Bone marrow (tissue), 2 donors: ENCODE measurements at regions not wholly inside any gene's neighbourhood (a gene's known extent, or its start where the extent isn't known, plus 50 kb on each side); places are given as distances from the start of the nearest gene placed in this dataset.
"Not testable (repeated sequence)": the region's sequence is repeated elsewhere in the genome, so short reads cannot be mapped to it uniquely, and the experiment has no call there.

ENCODE experiments used
- DNase-seq, 2 donors: peaks; one replicate each; lab custom pipeline; 2025; lab: John Stamatoyannopoulos, UW

DNA sequence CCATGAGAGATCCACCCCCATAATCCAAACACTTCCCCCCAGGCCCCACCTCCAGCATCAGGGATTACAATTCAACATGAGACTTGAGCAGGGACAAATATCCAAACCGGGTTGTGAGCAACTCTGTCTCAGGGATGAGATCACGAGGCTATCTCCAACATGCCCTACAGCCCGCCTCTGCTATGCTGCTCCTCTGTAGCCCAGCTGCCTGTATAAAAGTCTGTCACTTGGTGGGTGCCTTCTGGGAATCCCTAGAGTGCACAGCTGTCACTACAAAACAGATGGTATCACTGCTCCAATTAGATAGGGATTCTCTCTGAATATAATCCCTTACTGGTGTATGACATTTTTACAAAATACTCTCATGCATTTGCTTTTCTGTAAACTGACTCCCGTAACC lies 114.9 kb upstream of the NANOS1 start:
- DNase-seq, result no peak

DNA sequence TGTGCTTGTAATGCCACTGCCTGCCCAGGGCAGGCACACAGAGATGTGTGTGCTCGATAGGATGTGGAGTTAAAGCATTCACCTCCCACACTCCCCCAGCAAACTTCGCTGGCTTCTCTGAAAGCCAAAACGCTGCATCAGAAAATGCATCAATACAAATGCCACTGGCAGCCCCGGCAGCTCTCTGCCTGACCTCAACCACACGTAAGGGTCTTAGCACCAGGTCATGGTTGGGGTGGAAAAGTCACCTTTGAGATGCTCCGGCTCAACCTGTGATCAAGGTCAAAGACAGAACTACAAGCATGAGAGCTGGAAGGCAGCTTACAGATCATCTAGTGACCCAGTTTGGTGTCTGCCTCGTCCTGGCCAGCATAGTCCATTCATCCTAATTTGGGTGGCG lies 114.4 kb upstream of the NANOS1 start:
- no peak for DNase-seq

GRCh38 chr10:118916777-118917176 lies 112.7 kb upstream of the NANOS1 start:
- no peak for DNase-seq

DNA sequence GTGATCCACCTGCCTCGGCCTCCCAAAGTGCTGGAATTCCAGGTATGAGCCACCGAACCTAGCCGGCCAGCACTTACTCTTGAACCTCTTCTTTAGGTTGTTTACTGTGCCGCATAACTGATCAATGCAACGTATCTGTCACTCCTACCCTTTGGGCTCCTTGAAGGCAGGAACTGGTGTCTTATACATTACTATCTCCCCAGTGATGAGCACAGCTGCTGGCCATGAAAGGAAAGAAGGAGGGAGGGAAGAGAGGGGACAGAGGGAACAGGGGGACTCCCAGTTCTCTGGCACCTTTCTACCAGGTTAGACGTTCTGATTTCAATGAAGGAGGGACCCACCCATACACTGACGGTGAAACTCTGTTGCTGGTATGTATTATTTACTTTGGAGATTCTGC lies 111.8 kb upstream of the NANOS1 start:
- no peak for DNase-seq

DNA sequence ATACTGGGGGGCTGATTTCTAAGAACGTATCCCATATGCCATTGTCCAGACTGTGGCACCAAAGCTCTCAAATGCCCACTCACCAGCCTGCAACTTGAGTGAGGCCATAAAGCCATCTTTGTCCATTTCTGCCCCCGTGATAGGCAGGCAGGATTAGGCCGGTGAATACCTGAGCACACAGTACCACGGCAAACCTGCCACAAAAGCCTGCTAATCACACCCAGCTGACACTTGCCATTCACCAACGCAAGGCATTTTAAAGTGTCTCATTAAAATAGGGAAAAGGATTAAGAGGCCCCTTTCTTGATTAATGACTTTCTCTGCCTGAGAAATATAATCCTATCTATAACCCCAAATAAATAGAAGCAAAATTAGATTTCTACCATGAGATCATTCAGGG lies 111.4 kb upstream of the NANOS1 start:
- DNase-seq, result no peak

- DNase-seq, result no peak
Observed at GRCh38 chr10:118918587-118918986, 110.9 kb upstream of the NANOS1 start.

DNA sequence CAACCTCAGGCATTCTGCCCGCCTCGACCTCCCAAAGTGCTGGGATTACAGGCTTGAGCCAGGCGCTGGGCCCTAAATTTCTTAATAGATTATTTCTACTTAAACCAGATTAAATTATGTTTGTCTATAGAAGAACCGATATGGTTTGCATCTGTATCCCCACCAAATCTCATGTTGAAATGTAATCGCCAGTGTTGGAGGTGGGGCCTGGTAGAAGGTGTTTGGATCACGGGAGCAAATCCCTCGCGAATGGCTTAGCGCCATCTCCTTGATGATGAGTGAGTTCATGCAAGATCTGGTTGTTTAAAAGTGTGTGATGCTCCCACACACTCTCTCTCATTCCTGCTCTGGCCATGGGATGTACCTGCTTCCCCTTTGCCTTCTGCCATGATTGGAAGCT lies 109.3 kb upstream of the NANOS1 start:
- no peak for DNase-seq

DNA sequence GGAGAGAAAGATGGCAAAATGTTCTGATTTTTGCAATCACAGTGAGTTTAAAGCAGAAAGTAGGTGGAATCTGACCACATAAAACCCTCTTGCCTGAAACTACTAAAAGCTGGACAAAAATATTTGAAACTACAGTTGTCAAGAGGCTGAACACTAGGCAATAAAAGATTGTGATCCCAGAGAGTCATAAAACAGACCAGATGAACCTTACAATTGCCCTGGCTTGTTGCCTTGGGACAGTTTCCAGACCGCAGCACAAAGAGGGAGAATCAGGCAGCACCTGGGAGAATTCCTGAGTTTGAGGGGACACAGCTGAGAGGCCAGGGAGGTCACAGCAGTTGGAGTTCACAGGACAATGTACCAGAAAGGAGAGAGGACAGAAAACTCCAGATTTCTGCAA lies 107.3 kb upstream of the NANOS1 start:
- no peak for DNase-seq

DNA sequence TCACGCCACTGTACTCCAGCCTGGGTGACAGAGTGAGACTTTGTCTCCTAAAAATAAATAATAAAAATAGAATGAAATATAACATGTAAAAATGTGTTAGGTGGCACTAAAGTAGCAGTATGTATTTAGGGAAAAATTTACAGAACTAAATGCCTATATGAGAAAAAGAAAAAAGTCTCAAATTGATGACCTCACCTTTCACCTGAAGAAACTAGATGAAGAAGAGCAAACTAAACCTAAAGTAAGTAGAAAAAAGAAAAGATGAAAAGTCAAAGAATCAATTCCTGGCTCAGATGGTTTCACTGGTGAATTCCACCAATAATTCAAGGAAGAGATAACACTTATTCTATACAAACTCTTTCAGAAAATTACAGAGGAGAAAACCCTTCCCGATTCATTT lies 106.5 kb upstream of the NANOS1 start:
- DNase-seq, result no peak

GRCh38 chr10:118924493-118924892 lies 105.0 kb upstream of the NANOS1 start:
- no peak for DNase-seq

- no peak for DNase-seq
Observed at GRCh38 chr10:118925404-118926071, 104.0 kb upstream of the NANOS1 start.

GRCh38 chr10:118926072-118926417 lies 103.5 kb upstream of the NANOS1 start:
- DNase-seq, result no peak

GRCh38 chr10:118926441-118926840 lies 103.1 kb upstream of the NANOS1 start:
- DNase-seq, result no peak

- DNase-seq, result no peak
Observed at GRCh38 chr10:118926903-118927302, 102.6 kb upstream of the NANOS1 start.

GRCh38 chr10:118927321-118927720 lies 102.2 kb upstream of the NANOS1 start:
- no peak for DNase-seq

- no peak for DNase-seq
Observed at GRCh38 chr10:118930614-118931013, 98.9 kb upstream of the NANOS1 start.

DNA sequence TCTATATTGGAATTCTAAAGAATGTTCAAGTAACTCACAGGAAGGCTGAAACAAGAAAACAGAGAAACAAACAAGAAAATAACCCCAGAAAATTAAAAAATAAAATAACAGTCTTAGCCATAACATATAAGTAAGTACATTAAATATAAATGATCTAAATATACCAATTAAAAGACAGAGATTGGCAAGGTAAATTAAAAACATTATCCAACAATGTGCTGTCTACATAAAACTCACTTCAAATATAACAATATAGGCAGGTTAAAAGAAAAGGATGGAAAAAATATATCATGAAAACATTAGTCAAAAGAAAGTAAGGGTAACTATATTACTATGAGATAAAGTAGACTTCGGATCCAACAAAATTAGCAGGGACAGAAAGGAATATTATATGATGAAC lies 98.1 kb upstream of the NANOS1 start:
- DNase-seq, result no peak

DNA sequence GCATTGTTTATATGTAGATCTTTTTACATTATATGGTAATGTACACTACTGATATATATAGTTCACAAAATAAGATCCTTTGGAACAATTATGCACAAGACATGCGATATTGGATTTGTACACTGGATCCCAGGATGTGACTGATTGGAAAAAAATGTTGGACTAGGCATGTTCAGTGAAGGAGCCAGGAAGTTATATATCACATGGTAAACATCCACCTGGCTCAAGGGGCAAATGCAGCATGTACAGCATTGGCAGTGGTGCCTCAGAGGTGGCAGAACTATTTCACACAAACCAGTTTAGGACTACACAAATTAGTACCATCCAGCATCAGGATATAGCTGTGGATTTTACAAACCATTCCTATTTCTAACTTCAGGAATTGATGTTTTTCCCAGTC lies 97.4 kb upstream of the NANOS1 start:
- DNase-seq, result not testable (repeated sequence)

DNA sequence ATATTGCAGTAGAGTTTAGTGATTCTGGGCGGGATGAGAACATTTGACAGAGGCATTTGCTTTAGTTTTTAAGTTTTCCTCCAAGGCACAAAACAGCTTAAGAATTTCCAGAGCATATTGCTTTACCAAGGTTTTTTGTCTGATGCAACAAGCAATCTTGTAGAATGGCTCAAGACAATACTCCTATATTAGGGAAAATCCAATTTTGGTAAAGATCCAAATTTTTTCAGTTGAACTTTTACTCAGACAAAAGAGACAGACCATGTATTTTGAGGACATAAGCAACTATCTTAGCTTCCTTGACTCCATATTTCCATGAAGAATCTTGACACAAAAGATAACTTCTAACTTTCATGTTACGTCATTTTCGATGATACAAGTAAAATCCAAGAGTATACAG lies 92.3 kb upstream of the NANOS1 start:
- DNase-seq, result no peak

GRCh38 chr10:118939211-118940007 lies 90.1 kb upstream of the NANOS1 start:
- no peak for DNase-seq

DNA sequence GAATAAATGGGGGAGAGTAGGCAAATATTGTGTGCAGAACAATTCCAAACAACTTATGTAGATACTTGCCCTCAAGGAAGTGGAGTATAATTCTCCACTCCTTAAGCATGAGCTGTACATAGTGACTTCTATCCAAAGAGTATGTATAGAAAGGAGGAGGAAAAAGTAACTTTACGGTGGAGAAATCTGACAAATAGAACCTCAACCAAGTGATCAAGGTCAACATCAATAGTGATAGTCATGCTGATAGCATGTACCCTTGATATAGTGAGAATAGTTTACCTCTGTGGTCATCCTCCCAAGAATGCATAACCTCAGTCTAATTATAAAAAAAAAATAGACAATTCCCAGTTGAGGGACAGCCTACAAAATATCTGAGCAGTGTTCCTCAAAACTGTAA lies 89.1 kb upstream of the NANOS1 start:
- no peak for DNase-seq

DNA sequence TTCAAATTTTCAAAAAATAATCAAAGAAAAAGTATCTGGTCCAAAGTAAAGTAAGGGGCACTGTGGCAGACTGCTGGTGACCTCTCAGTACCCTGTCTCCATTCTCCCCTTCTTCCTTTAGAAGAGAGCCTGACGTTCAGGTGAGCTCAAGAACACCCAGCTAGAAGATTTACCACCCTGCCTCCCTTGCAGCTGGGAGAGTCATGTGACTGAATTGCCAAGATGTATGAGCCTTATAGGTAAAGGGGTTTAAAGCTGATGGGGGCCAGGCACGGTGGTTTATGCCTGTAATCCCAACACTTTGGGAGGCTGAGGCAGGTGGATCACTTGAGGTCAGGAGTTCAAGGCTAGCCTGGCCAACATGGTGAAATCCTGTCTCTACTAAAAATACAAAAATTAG lies 86.3 kb upstream of the NANOS1 start:
- no peak for DNase-seq

GRCh38 chr10:118944959-118945633 lies 84.4 kb upstream of the NANOS1 start:
- no peak for DNase-seq
